A172 (cell line): ENCODE measurements at regions not wholly inside any gene's neighbourhood (a gene's known extent, or its start where the extent isn't known, plus 50 kb on each side); places are given as distances from the start of the nearest gene placed in this dataset.

Experiments used
- DNase-seq: peaks from one replicate; pipeline ENCODE4 v3.0.0-alpha.2; 2015; ENCODE audit warnings: low spot score

GRCh38 chr9:108676355-108676754 lies 179.4 kb downstream of the ACTL7B start:
- no peak for DNase-seq

- no peak for DNase-seq
These were observed 180.1 kb downstream of the ACTL7B start for GRCh38 chr9:108675708-108676107.

- no peak for DNase-seq
These were observed 180.8 kb downstream of the ACTL7B start for GRCh38 chr9:108674766-108675530.

GRCh38 chr9:108673386-108673785 lies 182.4 kb downstream of the ACTL7B start:
- DNase-seq: no peak

GRCh38 chr9:108672475-108673190 lies 183.2 kb downstream of the ACTL7B start:
- DNase-seq: no peak

GRCh38 chr9:108671794-108672193 lies 184.0 kb downstream of the ACTL7B start:
- DNase-seq: no peak

GRCh38 chr9:108671176-108671575 lies 184.6 kb downstream of the ACTL7B start:
- peak; percentile 17 for DNase-seq

GRCh38 chr9:108668938-108669335 lies 186.8 kb downstream of the ACTL7B start:
- no peak for DNase-seq

GRCh38 chr9:108668191-108668937 lies 187.4 kb downstream of the ACTL7B start:
- DNase-seq: no peak

- no peak for DNase-seq
These were observed 189.5 kb downstream of the ACTL7B start for GRCh38 chr9:108666240-108666784.

GRCh38 chr9:108665521-108666239 lies 190.1 kb downstream of the ACTL7B start:
- DNase-seq: no peak

- DNase-seq: no peak
These were observed 191.2 kb downstream of the ACTL7B start for GRCh38 chr9:108664309-108665255.

- no peak for DNase-seq
These were observed 192.4 kb downstream of the ACTL7B start for GRCh38 chr9:108663422-108663821.

- no peak for DNase-seq
These were observed 192.8 kb downstream of the ACTL7B start for GRCh38 chr9:108662956-108663355.

GRCh38 chr9:108662091-108662875 lies 193.5 kb downstream of the ACTL7B start:
- DNase-seq: no peak

GRCh38 chr9:108656566-108656965 lies 199.2 kb downstream of the ACTL7B start:
- no peak for DNase-seq

GRCh38 chr9:108655818-108656217 lies 200.0 kb downstream of the ACTL7B start:
- no peak for DNase-seq

- peak; percentile 47 for DNase-seq
These were observed 201.2 kb downstream of the ACTL7B start for GRCh38 chr9:108654566-108654965.

- no peak for DNase-seq
These were observed 202.9 kb downstream of the ACTL7B start for GRCh38 chr9:108652851-108653250.

- no peak for DNase-seq
These were observed 205.0 kb downstream of the ACTL7B start for GRCh38 chr9:108650826-108651225.
